ENCODE measurements at regions not wholly inside any gene's neighbourhood (a gene's known extent, or its start where the extent isn't known, plus 50 kb on each side); places are given as distances from the start of the nearest gene placed in this dataset.

DNA sequence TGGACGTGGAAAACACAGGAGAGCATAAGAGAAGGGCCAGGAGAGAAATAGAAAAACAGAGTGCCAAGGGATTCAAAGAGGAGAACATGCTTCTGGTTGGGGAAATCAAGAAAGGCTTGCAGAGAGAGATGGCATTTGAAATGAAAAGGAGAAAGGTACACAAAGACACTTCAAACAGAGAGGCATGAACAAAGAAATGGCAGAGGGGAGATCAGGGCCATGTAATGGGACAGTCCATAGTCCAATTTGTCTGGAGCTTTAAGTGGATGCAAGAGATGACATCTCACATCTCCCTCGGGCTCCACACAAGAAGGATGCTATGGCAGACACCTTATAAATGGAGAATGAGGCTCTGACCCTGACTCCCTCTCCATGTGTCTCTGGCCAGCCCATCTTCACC lies 331.1 kb downstream of the MLLT3 start:
- no peak for DNase-seq (ENCODE audit: extremely low read depth in 1 of 2, low read depth in 1 of 2)

GRCh38 chr9:20290257-20290656 lies 332.0 kb downstream of the MLLT3 start:
- no peak for DNase-seq (ENCODE audit: extremely low read depth in 1 of 2, low read depth in 1 of 2)

DNA sequence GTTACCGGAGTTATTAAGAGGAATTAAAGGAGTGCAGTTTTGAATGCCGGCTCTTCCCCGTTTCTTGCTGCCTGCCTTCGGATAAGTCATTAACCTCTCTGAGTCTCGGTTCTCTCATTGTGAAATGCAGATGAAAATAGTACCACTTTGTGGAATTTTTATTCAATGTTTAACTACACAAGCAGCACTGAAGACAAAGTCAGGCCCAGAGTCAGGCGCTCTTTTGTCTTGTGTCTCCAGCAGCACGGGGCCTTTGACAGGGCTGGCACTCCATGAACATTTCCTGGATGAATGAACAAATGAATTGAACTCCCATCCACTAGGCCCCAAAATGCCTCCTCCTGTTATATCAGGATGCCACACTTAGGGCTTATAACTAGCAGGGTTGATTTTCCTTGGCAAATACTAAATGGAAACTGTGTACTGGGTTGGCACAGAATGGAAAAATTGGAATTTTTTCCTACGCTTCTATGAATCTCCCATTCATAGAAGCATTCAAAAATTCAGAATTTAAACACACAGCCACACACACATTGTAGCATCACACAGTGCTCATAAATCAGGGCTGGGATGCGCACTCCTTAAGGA lies 332.8 kb downstream of the MLLT3 start:
- DNase-seq (ENCODE audit: extremely low read depth in 1 of 2, low read depth in 1 of 2), result no peak

DNA sequence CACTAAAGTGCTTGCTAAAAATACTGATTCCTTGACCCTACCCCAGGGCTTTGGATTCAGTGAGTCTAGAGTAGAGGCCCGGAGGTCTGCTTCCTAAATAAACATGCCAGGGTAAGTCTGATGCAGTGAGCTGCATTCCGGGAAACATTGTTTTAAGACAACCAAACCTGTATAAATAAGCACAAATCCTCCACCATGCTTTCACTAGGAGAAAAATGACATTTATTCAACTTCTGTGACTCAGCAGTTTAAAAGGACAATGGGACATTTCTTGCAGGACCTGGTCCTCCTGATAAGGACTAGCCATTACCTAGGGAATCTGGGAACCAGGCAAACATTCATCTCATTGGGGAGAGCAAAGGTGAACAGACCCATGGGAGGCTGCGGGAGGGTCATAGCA lies 335.3 kb downstream of the MLLT3 start:
- no peak for DNase-seq (ENCODE audit: extremely low read depth in 1 of 2, low read depth in 1 of 2)

DNA sequence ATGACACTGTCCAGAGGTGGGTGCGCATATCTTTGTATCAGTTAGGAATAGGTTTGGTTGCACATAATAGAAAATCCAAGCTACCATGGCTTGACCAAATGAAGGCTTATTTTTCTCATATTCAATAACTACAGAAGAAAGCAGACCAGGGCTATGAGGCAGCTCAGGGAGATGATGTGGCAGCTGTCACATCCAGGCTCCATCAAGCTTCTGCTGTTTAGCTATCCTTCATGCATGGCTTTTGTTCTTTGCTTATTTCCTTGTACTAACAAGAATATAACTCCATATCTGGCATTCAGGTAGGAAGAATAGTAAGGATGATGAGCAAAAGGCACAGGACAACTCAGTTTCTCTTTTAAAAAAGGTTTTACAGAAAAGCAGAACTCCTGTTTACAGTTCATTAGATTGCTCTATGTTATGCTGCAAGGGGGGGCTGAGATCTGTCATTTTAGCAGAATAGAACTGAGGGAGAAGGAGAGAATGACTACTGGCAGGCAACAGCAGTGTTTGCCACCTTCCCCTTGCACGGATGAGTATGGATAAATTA lies 336.1 kb downstream of the MLLT3 start:
- DNase-seq (ENCODE audit: extremely low read depth in 1 of 2, low read depth in 1 of 2), result no peak

DNA sequence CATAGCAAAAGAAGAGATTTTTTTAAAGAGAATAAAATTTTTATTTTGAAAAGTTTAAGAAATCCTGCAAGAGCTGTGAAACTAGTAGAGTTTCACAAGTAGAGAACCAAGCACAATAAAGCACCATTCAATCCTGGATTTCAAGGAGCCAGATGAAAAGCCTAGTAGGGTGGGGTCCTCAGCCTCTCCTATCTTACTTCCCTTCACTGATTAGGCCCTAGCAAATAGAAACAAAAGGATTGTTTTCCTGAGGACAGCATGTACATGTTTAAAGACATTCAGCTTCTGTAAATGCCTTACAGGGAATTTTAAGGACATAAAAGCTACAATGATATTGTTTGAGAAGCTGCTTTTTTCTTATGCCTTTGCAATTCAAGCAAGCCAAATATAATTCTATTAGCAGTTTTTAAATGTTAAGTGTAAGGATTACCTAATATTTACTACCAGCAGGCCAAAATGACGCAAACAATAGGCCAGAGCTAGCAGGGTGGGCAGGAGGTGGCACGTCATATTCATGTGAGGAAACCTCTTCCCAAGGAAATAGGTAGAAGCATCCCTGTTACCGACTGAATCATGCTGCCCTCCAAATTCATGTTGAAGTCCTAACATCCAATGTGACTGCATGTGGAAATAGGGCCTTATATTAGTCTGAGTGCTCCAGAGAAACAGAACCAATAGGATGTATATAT lies 337.6 kb downstream of the MLLT3 start:
- DNase-seq (ENCODE audit: extremely low read depth in 1 of 2, low read depth in 1 of 2), result no peak

- DNase-seq (ENCODE audit: extremely low read depth in 1 of 2, low read depth in 1 of 2), result no peak
Observed at GRCh38 chr9:20280330-20280729, 342.0 kb downstream of the MLLT3 start.

DNA sequence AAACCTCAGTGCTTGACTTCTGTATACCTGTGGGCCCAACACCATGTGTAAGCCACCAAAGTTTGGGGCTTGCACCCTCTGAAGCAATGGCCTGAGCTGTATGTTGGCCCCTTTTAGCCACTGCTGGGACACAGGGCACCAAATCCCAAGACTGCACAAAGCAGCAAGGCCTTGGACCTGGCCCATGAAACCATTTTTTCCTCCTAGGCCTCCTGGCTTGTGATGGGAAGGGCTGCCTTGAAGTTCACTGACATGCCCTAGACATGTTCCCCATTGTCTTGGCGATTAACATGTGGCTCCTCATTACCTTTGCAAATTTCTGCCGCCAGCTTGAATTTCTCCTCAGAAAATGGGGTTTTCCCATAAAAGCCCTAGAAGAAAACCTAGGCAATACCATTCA lies 345.5 kb downstream of the MLLT3 start:
- no peak for DNase-seq (ENCODE audit: extremely low read depth in 1 of 2, low read depth in 1 of 2)

GRCh38 chr9:20271723-20272122 lies 350.6 kb downstream of the MLLT3 start:
- DNase-seq (ENCODE audit: extremely low read depth in 1 of 2, low read depth in 1 of 2), result no peak

- DNase-seq (ENCODE audit: extremely low read depth in 1 of 2, low read depth in 1 of 2), result no peak
Observed at GRCh38 chr9:20271096-20271495, 351.2 kb downstream of the MLLT3 start.

DNA sequence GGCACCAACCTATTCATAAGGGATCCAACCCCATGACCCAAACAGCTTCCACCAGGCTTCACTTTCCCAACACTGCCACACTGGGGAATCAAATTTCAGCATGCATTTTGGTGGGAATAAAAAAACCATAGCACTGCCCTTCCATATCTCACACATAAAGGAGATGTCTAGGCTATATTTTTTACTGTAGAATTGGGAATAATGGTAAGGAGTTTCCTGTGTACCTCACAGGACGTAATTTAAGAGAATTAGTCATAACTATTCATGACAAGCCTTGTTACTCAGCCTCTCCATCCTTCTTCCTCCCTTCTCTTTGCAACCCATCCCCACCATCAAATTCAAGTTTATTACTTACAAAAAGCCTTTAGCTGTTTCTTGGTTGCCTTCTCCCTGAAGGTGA lies 352.1 kb downstream of the MLLT3 start:
- no peak for DNase-seq (ENCODE audit: extremely low read depth in 1 of 2, low read depth in 1 of 2)

GRCh38 chr9:20269620-20270019 lies 352.7 kb downstream of the MLLT3 start:
- no peak for DNase-seq (ENCODE audit: extremely low read depth in 1 of 2, low read depth in 1 of 2)

DNA sequence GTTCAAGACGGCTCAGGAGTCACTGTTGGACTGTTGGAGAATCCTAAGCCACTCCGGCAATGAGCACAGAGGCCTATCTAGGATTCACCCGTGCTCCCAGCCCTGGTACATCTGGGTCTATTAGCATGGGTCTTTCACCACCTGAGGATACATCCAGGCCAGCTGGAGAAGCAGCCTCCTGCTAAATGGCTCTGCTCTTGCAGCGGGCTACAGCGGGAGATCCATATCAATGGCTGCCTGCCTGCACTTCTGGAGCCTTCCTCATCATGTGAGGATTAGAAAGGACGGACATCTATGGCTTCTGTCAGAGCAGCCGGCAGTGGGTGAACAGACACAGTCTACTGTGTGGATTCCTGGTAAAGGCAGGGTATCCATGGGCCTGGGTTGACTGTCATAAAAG lies 357.4 kb downstream of the MLLT3 start:
- DNase-seq (ENCODE audit: extremely low read depth in 1 of 2, low read depth in 1 of 2), result no peak

DNA sequence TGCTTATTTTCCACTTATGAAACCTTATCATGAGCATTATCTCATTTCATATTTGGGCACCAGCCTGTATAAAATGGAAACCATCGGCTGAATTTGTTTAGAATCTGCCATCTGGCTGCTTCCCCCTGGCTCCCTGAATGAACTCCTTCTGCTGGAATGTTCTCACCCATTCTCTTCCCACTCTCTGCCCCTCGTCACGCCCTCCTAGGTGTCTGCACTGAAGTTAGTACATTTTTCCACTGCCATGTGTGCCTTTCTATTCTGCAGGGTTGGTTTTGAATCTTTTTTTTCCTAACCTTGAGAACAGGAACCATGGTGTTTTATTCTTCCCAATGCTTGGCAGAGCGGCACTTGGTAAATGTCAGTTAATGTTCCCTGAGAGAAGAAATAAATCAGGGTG lies 359.7 kb downstream of the MLLT3 start:
- DNase-seq (ENCODE audit: extremely low read depth in 1 of 2, low read depth in 1 of 2), result no peak

DNA sequence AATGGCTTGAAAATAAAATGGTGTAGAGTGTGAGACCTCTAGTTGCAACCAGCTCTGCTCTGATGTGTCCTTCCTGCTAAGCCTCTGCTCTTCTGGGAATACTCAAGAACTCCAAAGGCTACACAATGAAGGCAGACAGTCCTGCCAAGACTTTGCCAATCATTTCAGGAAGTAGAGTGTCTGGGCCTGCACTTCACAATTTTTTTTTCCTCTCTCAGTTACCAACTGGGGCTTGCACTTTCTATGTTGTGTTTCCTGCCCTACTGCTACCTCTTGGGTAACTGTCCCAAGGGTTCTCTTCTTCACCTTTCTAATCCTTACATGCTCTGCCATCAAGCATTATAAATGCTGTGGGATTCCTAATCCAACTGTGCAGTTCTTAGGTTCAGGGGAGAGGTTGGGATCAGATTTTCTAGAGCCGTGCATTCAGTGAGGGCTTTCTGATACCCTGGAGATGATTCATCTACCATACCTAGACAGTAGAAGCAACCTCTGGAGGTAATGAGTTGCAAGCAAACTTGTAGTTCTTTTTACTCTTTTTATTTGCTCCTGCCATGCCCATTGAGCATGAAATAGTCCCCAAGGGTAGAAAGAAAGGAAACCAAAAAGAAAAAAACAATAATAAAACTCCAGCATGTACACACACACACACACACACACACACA lies 365.9 kb downstream of the MLLT3 start:
- DNase-seq (ENCODE audit: extremely low read depth in 1 of 2, low read depth in 1 of 2), result no peak

DNA sequence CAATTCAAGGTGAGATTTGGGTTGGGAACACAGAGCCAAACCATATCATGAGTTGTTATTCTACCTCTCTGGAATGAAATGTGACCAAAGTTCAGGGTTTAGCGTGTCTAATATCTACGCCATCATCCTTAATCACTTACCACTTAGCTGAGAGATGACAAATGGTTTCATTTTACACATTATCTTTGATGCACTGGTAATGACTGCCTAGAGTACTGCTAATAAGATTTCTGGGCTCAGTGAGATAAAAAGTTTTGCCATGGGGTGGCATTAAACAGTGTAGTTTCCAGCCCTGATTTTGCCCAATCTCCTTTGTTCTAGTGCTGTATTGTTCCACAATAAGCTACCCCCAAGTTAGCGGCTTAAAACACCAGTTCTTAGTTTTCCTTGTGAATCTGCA lies 367.2 kb downstream of the MLLT3 start:
- no peak for DNase-seq (ENCODE audit: extremely low read depth in 1 of 2, low read depth in 1 of 2)

DNA sequence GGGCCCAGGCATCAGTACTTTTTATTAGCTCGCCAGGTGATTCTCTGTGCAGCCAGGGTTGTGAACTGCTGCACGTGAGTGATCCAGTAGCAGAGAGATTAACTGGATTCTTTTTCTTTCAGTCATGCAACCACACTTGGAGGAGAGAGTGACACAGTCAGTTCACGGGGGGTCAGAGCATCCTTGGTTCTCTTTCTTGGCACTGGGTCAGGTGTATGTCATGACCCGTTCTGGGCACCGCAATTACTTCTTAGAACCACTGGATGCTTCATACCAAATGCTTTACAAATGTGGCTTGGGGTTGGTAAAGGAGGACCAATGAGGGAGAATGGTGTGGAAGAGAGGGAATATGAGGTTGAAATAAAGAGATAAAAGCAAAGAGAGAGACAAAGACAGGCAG lies 368.7 kb downstream of the MLLT3 start:
- no peak for DNase-seq (ENCODE audit: extremely low read depth in 1 of 2, low read depth in 1 of 2)

DNA sequence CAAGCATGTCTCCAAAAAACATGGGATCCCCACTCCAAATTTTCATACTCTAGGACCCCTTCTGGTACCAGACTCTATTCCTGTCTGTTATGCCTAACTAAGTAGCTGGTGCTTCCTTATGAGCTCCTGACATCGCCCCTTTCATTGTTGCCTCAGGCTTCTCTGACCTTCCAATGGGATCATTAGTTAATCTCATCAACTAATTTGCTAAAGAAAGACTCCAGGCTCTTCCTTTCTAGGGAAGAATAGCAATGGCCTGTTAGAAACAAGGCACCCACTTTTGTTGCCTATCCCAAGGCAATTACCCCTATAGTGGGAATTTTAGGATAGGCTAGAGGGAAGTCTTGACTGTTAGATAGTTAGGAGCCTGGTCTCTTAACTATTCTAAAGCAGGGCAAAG lies 369.5 kb downstream of the MLLT3 start:
- DNase-seq (ENCODE audit: extremely low read depth in 1 of 2, low read depth in 1 of 2), result no peak

DNA sequence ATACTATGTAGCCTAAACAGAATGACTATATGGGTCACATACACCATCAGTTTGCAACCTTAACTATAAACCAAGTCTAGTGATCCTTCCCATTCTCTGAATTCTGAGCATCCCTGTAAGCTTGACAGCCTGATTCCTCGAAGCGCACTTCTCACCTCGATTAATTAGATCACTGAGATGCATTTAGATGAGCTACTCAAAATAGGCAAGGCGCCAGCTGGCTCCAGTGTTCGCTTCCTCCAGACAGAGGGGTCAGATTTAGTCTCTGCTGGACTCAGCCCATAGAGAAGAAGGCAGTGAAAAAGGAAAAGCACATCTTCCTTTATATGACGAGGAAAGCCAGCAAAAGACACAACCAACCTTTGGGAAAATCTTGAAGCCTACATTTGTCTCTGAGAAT lies 371.5 kb downstream of the MLLT3 start:
- no peak for DNase-seq (ENCODE audit: extremely low read depth in 1 of 2, low read depth in 1 of 2)

- no peak for DNase-seq (ENCODE audit: extremely low read depth in 1 of 2, low read depth in 1 of 2)
Observed at GRCh38 chr9:20244271-20244670, 378.0 kb downstream of the MLLT3 start.

- DNase-seq (ENCODE audit: extremely low read depth in 1 of 2, low read depth in 1 of 2), result no peak
Observed at GRCh38 chr9:20243841-20244240, 378.5 kb downstream of the MLLT3 start.

- peak in 1 of 2 donors; percentile 36 for DNase-seq (ENCODE audit: extremely low read depth in 1 of 2, low read depth in 1 of 2)
Observed at GRCh38 chr9:20242510-20243189, 379.6 kb downstream of the MLLT3 start.
